Panc1 (cell line): ENCODE measurements at regions not wholly inside any gene's neighbourhood (a gene's known extent, or its start where the extent isn't known, plus 50 kb on each side); places are given as distances from the start of the nearest gene placed in this dataset.

Source experiments
- ATAC-seq: fragments of 200-7000 bp; cut with Tn5 transposase; 2 replicates; pipeline ENCODE4 v1.9.1; 2020; ENCODE audit warnings: mild to moderate bottlenecking, moderate library complexity
- BruUV-seq: library from RNA; stranded (reverse); fragments of 400-500 nt; replicated peaks from 2 replicates; lab custom pipeline; 2021; lab: Mats Ljungman, UMichigan
- CTCF ChIA-PET: fragments of 300-600 bp; sonication (Branson Sonifier 250); formaldehyde crosslinking; loops from one replicate; lab custom pipeline; 2022; ENCODE audit warnings: antibody characterized with exemption; lab: Charles Lee
- POLR2A ChIA-PET: fragments of 300-600 bp; sonication (Branson Sonifier 250); formaldehyde crosslinking; loops from one replicate; lab custom pipeline; 2022; ENCODE audit warnings: antibody characterized with exemption; lab: Charles Lee
- DNase-seq: peaks from one replicate; pipeline ENCODE4 v3.0.0-alpha.2; 2010; ENCODE audit warnings: low read depth, low spot score
- H3K27ac ChIP-seq: 2 replicates; pipeline ENCODE4 v1.5.1; 2011; ENCODE audit warnings: mild to moderate bottlenecking, low read length, inconsistent platforms
- H3K27me3 ChIP-seq: fragments of 200-500 bp; sonication (Bioruptor generic); 2 replicates; pipeline ENCODE4 v1.6.0; 2014; ENCODE audit warnings: low read length, inconsistent platforms; ENCODE audit not compliant: control insufficient read depth, insufficient read depth
- H3K36me3 ChIP-seq: fragments of 200-500 bp; sonication (Bioruptor generic); 2 replicates; pipeline ENCODE4 v1.5.1; 2014; ENCODE audit warnings: inconsistent platforms, mild to moderate bottlenecking, low read length, moderate library complexity; ENCODE audit not compliant: control insufficient read depth, insufficient read depth
- H3K4me1 ChIP-seq: 2 replicates; pipeline ENCODE4 v1.5.1; 2011; ENCODE audit warnings: inconsistent platforms, mild to moderate bottlenecking, low read length, moderate library complexity; ENCODE audit not compliant: control insufficient read depth, insufficient read depth
- H3K4me3 ChIP-seq, 2 experiments: 2 replicates each; pipeline ENCODE4 v1.5.1; 2011 to 2012; ENCODE audit warnings: low read depth in 2 of 2, low read length in 2 of 2, mild to moderate bottlenecking in 2 of 2, inconsistent platforms in 1 of 2, moderate library complexity in 1 of 2
- H3K9me3 ChIP-seq: fragments of 200-500 bp; sonication (Bioruptor generic); 2 replicates; pipeline ENCODE4 v1.5.1; 2014; ENCODE audit warnings: low read depth, mild to moderate bottlenecking, inconsistent platforms, low read length, moderate library complexity; ENCODE audit not compliant: control insufficient read depth, insufficient read depth
- POLR2AphosphoS5 ChIP-seq: IDR thresholded peaks from 2 replicates; pipeline ENCODE4 v1.6.1; 2012; ENCODE audit warnings: mild to moderate bottlenecking, low read depth, low read length, moderate library complexity
- SIN3A ChIP-seq: IDR thresholded peaks from 2 replicates; pipeline ENCODE4 v1.6.1; 2012; ENCODE audit warnings: low read depth, mild to moderate bottlenecking, low read length, moderate library complexity, borderline replicate concordance; ENCODE audit not compliant: insufficient read depth
- TCF7L2 ChIP-seq: IDR thresholded peaks from 2 replicates; pipeline ENCODE4 v1.6.1; 2011; ENCODE audit warnings: mild to moderate bottlenecking, low read depth, low read length, inconsistent platforms
- in situ Hi-C: cut with HindIII; loops from 2 replicates; pipeline ENCODE4 v1.10.0; 2016; ENCODE audit warnings: low sequenced_read_pairs, low pct_unique_long_range_greater_than_20kb
- intact Hi-C: fragments of 100-400 bp; cut with micrococcal nuclease; formaldehyde crosslinking; loops from one replicate; pipeline ENCODE4 v1.10.0; 2022; ENCODE audit not compliant: unreplicated experiment
- TF ChIP-seq, protein P1 (sequence below), 2 experiments: IDR thresholded peaks; 2 replicates each; pipeline ENCODE4 v1.6.1; 2011 to 2012; ENCODE audit warnings: low read depth in 2 of 2, control low read depth in 1 of 2, low read length in 1 of 2, mild to moderate bottlenecking in 1 of 2, moderate library complexity in 1 of 2; ENCODE audit not compliant: insufficient read depth in 1 of 2
- TF ChIP-seq, protein P2 (sequence below): fragments of 450-650 bp; IDR thresholded peaks from 2 replicates; pipeline ENCODE4 v1.5.1; 2017; ENCODE audit warnings: mild to moderate bottlenecking

DNA sequence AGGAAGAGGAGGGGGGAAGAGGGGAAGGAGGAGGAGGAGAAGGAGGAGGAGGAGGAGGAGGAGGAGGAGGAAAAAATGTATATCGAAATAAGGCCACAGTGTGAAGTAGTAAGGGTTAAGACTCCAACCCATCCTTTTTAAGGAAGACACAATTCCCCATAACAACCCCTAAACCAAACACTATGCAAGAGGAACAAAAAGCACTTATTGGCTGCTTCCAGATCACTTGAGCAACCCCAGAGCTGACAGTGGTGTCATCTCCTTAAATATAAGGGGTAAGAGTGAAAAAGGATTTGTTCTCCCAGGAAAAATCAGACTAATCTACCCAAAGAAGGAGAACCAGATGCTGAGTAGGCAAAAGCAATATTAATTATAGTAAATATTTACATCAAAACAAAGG is 169.1 kb upstream of the SASH1 start:
- CTCF ChIA-PET = no interaction called here
- intact Hi-C loops = no loop called here
- no TSS peak for BruUV-seq

DNA sequence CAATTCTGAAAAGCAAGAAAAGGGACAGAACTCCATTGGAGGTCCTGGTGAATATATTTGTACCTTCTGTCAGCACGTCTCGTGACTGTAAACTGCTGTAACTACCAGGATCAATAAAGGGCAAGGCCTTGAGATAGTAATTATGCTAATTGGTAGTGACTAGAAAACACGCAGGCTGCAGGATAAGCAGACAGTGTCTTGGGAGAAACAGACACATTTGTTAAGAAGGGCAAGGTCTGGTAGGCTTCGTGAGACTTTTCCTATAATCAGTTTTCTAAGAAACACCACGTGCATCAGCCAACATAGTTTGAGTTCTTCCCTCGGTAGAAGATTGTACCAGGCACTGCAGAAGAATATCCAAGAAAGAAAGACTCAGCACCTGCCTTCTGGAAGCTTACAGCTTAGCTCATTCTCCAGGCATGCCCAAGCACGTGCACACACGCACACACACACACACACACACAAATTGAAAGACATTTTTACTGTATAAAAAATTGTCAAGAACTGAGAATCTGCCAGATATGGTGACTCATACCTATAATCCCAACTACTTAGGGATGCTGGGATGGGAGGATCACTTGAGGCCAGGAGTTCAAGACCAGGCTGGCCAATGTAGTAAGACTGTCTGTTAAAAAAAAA is 167.0 kb upstream of the SASH1 start:
- no peak for DNase-seq
- H3K9me3 ChIP-seq = no peaks in the 10 kb centered on the region
- no peak for ATAC-seq
- no peaks in the 10 kb centered on the region for H3K27me3 ChIP-seq
- POLR2A ChIA-PET = no interaction called here
- H3K4me3 ChIP-seq = no peak overlapping the region
- no peaks in the 10 kb centered on the region for H3K36me3 ChIP-seq
- no peak overlapping the region for H3K27ac ChIP-seq
- CTCF ChIA-PET = interaction anchor here (1.2 kb wide), 1 partner anchor 290 kb away, joined by 5 read pairs; no protein-coding TSS in a partner anchor
- BruUV-seq = no TSS peak
- TF ChIP-seq SIN3A = no peak
- TF ChIP-seq POLR2AphosphoS5 = no peak
- TF ChIP-seq, protein P1, sequence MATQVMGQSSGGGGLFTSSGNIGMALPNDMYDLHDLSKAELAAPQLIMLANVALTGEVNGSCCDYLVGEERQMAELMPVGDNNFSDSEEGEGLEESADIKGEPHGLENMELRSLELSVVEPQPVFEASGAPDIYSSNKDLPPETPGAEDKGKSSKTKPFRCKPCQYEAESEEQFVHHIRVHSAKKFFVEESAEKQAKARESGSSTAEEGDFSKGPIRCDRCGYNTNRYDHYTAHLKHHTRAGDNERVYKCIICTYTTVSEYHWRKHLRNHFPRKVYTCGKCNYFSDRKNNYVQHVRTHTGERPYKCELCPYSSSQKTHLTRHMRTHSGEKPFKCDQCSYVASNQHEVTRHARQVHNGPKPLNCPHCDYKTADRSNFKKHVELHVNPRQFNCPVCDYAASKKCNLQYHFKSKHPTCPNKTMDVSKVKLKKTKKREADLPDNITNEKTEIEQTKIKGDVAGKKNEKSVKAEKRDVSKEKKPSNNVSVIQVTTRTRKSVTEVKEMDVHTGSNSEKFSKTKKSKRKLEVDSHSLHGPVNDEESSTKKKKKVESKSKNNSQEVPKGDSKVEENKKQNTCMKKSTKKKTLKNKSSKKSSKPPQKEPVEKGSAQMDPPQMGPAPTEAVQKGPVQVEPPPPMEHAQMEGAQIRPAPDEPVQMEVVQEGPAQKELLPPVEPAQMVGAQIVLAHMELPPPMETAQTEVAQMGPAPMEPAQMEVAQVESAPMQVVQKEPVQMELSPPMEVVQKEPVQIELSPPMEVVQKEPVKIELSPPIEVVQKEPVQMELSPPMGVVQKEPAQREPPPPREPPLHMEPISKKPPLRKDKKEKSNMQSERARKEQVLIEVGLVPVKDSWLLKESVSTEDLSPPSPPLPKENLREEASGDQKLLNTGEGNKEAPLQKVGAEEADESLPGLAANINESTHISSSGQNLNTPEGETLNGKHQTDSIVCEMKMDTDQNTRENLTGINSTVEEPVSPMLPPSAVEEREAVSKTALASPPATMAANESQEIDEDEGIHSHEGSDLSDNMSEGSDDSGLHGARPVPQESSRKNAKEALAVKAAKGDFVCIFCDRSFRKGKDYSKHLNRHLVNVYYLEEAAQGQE (IDR thresholded peaks at IDR 0.05; ENCODE audit: insufficient read depth in 1 of 2, low read depth in 2 of 2, low read length in 1 of 2) = no peak
- TF ChIP-seq TCF7L2 = no peak
- TF ChIP-seq, protein P2, sequence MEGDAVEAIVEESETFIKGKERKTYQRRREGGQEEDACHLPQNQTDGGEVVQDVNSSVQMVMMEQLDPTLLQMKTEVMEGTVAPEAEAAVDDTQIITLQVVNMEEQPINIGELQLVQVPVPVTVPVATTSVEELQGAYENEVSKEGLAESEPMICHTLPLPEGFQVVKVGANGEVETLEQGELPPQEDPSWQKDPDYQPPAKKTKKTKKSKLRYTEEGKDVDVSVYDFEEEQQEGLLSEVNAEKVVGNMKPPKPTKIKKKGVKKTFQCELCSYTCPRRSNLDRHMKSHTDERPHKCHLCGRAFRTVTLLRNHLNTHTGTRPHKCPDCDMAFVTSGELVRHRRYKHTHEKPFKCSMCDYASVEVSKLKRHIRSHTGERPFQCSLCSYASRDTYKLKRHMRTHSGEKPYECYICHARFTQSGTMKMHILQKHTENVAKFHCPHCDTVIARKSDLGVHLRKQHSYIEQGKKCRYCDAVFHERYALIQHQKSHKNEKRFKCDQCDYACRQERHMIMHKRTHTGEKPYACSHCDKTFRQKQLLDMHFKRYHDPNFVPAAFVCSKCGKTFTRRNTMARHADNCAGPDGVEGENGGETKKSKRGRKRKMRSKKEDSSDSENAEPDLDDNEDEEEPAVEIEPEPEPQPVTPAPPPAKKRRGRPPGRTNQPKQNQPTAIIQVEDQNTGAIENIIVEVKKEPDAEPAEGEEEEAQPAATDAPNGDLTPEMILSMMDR = no peak
- intact Hi-C loops = loop anchor here (2.0 kb wide), 1 partner anchor 75 kb away; no protein-coding TSS in a partner anchor
- H3K4me1 ChIP-seq = no peaks in the 10 kb centered on the region
- in situ Hi-C loops = no loop called here

More for the DNA sequence above, 169.1 kb upstream of the SASH1 start:
- ATAC-seq (no peak), DNase-seq (no peak)
- Histone ChIP-seq H3K27ac (no peak overlapping the region), H3K4me3 (no peak overlapping the region), H3K27me3 (no peaks in the 10 kb centered on the region), H3K4me1 (no peaks in the 10 kb centered on the region), H3K9me3 (no peaks in the 10 kb centered on the region), H3K36me3 (no peaks in the 10 kb centered on the region)
- POLR2A ChIA-PET = no interaction called here
- no peak for TF ChIP-seq SIN3A
- no peak for TF ChIP-seq POLR2AphosphoS5
- no peak for TF ChIP-seq TCF7L2
- TF ChIP-seq, protein P1 (IDR thresholded peaks at IDR 0.05; ENCODE audit: insufficient read depth in 1 of 2, low read depth in 2 of 2, low read length in 1 of 2) = no peak
- TF ChIP-seq, protein P2 = no peak
- in situ Hi-C loops = no loop called here
